Astrocyte (in vitro differentiated cells and primary cell): ENCODE measurements at regions not wholly inside any gene's neighbourhood (a gene's known extent, or its start where the extent isn't known, plus 50 kb on each side); places are given as distances from the start of the nearest gene placed in this dataset.

ENCODE experiments used
- DNase-seq: peaks from one replicate; pipeline ENCODE4 v3.0.0-alpha.2; 2010; ENCODE audit warnings: low read depth
- FAIRE-seq: peaks from 2 replicates; lab custom pipeline; 2011; peaks lifted over from hg19 to GRCh38; lab: Jason Lieb, UNC
- H2AFZ ChIP-seq: 2 replicates; pipeline ENCODE4 v1.6.0; 2012; ENCODE audit warnings: low read depth, low read length, inconsistent platforms
- H3K27ac ChIP-seq: 2 replicates; pipeline ENCODE4 v1.5.1; 2011; ENCODE audit warnings: low read depth, low read length, inconsistent platforms
- H3K27me3 ChIP-seq: 2 replicates; pipeline ENCODE4 v1.6.0; 2011; ENCODE audit warnings: low read length, inconsistent platforms; ENCODE audit not compliant: insufficient read depth
- H3K36me3 ChIP-seq: 2 replicates; pipeline ENCODE4 v1.5.1; 2011; ENCODE audit warnings: low read length, inconsistent platforms; ENCODE audit not compliant: insufficient read depth
- H3K4me1 ChIP-seq: 2 replicates; pipeline ENCODE4 v1.5.1; 2011; ENCODE audit warnings: low read length, inconsistent platforms; ENCODE audit not compliant: insufficient read depth
- H3K4me2 ChIP-seq: 2 replicates; pipeline ENCODE4 v1.6.0; 2012; ENCODE audit warnings: low read length, inconsistent platforms
- H3K4me3 ChIP-seq: 2 replicates; pipeline ENCODE4 v1.5.1; 2011; ENCODE audit warnings: low read depth, mild to moderate bottlenecking, low read length, inconsistent platforms; ENCODE audit not compliant: insufficient read depth
- H3K79me2 ChIP-seq: 2 replicates; pipeline ENCODE4 v1.6.0; 2012; ENCODE audit warnings: mild to moderate bottlenecking, low read length, inconsistent platforms; ENCODE audit not compliant: insufficient read depth
- H3K9ac ChIP-seq: 2 replicates; pipeline ENCODE4 v1.6.0; 2012; ENCODE audit warnings: mild to moderate bottlenecking, low read length, inconsistent platforms
- H3K9me3 ChIP-seq: 2 replicates; pipeline ENCODE4 v1.5.1; 2012; ENCODE audit warnings: low read depth, mild to moderate bottlenecking, low read length, inconsistent platforms; ENCODE audit not compliant: insufficient read depth
- H4K20me1 ChIP-seq: 2 replicates; pipeline ENCODE4 v1.6.0; 2012; ENCODE audit warnings: low read length, inconsistent platforms; ENCODE audit not compliant: insufficient read depth
- H3K27ac Mint-ChIP-seq: one replicate; pipeline ENCODE4 v1.8.0; 2021; ENCODE audit warnings: mild to moderate bottlenecking, mixed read lengths; ENCODE audit not compliant: unreplicated experiment
- H3K27me3 Mint-ChIP-seq: one replicate; pipeline ENCODE4 v1.8.0; 2021; ENCODE audit warnings: low read depth, mixed read lengths; ENCODE audit not compliant: unreplicated experiment
- H3K36me3 Mint-ChIP-seq: one replicate; pipeline ENCODE4 v1.8.0; 2021; ENCODE audit warnings: low read depth, mixed read lengths; ENCODE audit not compliant: unreplicated experiment
- H3K4me1 Mint-ChIP-seq: one replicate; pipeline ENCODE4 v1.8.0; 2021; ENCODE audit warnings: low read depth, mixed read lengths; ENCODE audit not compliant: unreplicated experiment
- H3K4me3 Mint-ChIP-seq: one replicate; pipeline ENCODE4 v1.8.0; 2021; ENCODE audit warnings: mild to moderate bottlenecking, moderate library complexity, mixed read lengths; ENCODE audit not compliant: unreplicated experiment
- H3K9me3 Mint-ChIP-seq: one replicate; pipeline ENCODE4 v1.8.0; 2021; ENCODE audit warnings: mild to moderate bottlenecking, mixed read lengths; ENCODE audit not compliant: unreplicated experiment
- EZH2 ChIP-seq: IDR thresholded peaks from 2 replicates; pipeline ENCODE4 v1.6.1; 2012; ENCODE audit warnings: mild to moderate bottlenecking, low read length, inconsistent platforms; ENCODE audit not compliant: insufficient read depth
- TF ChIP-seq, protein P1 (sequence below): IDR thresholded peaks from 2 replicates; pipeline ENCODE4 v1.5.1; 2011; ENCODE audit warnings: low read depth, mild to moderate bottlenecking, inconsistent platforms, low read length, moderate library complexity; ENCODE audit not compliant: insufficient read depth

DNA sequence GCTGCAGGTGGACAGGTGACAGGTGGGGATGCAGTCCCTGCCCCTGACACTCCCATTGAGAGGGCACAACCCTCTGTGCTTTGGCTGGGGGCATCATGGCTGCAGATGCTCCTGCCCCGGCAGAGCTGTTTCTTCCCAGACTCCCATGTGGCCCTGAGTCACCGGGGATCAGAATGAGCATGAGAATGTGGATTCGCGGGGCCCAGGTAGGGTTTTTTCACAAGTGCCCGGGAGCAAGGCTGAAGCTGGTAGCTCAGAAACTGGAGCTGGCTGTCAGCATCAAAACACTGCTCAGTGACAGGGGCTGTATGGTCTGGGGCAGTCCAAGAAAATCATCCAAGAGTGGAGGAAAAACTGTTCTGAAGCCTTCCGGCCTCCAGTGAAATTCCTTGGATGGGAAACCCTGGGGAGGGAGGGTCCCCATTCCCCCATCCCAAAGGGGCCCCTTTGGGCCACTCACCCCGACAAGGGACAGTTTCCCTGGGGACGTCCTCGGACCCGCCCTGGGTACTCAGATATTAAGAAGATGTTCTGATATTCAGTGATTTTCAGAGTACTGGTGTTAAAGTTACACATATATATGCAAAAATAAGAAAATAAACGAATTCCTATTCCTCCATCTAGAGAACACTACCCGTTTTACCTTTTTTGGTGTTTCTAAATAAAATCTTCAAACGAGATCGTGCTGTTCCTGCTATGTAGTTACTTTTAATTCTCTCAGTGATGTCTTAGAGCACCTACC, 120.1 kb upstream of the LPCAT1 start:
- no peaks in the 10 kb centered on the region for H3K9me3 ChIP-seq
- Mint-ChIP-seq H3K27me3 (peaks cover 47% of the 10 kb centered on the region), H3K4me3 (no peak overlapping the region), H3K27ac (no peak overlapping the region), H3K4me1 (peaks cover 5% of the 10 kb centered on the region), H3K9me3 (peaks cover 6% of the 10 kb centered on the region), H3K36me3 (no peaks in the 10 kb centered on the region)
- H3K27me3 ChIP-seq, result peaks cover 36% of the 10 kb centered on the region
- no peaks in the 10 kb centered on the region for H3K36me3 ChIP-seq
- H3K4me1 ChIP-seq, result peaks cover 3% of the 10 kb centered on the region
- no peak overlapping the region for H2AFZ ChIP-seq
- H3K27ac ChIP-seq, result no peak overlapping the region
- DNase-seq (no peak), FAIRE-seq (no peak)
- TF ChIP-seq, protein P1, sequence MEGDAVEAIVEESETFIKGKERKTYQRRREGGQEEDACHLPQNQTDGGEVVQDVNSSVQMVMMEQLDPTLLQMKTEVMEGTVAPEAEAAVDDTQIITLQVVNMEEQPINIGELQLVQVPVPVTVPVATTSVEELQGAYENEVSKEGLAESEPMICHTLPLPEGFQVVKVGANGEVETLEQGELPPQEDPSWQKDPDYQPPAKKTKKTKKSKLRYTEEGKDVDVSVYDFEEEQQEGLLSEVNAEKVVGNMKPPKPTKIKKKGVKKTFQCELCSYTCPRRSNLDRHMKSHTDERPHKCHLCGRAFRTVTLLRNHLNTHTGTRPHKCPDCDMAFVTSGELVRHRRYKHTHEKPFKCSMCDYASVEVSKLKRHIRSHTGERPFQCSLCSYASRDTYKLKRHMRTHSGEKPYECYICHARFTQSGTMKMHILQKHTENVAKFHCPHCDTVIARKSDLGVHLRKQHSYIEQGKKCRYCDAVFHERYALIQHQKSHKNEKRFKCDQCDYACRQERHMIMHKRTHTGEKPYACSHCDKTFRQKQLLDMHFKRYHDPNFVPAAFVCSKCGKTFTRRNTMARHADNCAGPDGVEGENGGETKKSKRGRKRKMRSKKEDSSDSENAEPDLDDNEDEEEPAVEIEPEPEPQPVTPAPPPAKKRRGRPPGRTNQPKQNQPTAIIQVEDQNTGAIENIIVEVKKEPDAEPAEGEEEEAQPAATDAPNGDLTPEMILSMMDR, result no peak
- no peak for TF ChIP-seq EZH2
- H3K9ac ChIP-seq, result no peak overlapping the region
- H3K79me2 ChIP-seq, result no peaks in the 10 kb centered on the region
- H3K4me2 ChIP-seq, result no peak overlapping the region
- H4K20me1 ChIP-seq, result no peaks in the 10 kb centered on the region
- no peak overlapping the region for H3K4me3 ChIP-seq

DNA sequence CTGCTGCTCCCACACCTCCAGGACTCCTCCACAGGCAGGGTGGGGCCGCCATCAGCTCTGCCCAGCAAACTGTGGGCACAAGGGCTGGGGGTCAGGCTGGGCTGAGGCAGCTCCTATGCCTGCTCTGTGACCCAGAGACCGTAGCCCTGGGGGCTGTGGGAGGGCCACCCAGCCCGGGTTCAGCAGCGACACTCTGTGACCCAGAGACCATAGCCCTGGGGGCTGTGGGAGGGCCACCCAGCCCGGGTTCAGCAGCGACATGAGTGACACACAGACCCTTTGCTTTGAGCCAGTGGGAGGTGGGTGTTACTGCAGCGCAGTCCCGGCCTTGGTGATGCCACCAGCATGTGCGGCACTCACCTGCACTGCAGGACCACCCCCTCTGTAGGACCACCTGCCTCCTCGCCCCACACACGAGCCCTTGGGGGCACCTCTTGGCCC, 118.9 kb upstream of the LPCAT1 start:
- Histone ChIP-seq H3K9ac (no peak overlapping the region), H3K4me3 (no peak overlapping the region), H3K9me3 (no peaks in the 10 kb centered on the region), H3K4me2 (no peak overlapping the region), H3K27ac (no peak overlapping the region), H3K79me2 (no peaks in the 10 kb centered on the region), H3K4me1 (peaks cover 3% of the 10 kb centered on the region), H2AFZ (no peak overlapping the region), H3K36me3 (no peaks in the 10 kb centered on the region), H4K20me1 (no peaks in the 10 kb centered on the region), H3K27me3 (peaks cover 35% of the 10 kb centered on the region)
- no peak for FAIRE-seq
- no peak for DNase-seq
- no peak for TF ChIP-seq EZH2
- TF ChIP-seq, protein P1, result no peak
- H3K9me3 Mint-ChIP-seq, result peaks cover 6% of the 10 kb centered on the region
- no peak overlapping the region for H3K4me3 Mint-ChIP-seq
- peaks cover 5% of the 10 kb centered on the region for H3K4me1 Mint-ChIP-seq
- peaks cover 42% of the 10 kb centered on the region for H3K27me3 Mint-ChIP-seq
- H3K27ac Mint-ChIP-seq, result no peak overlapping the region
- no peaks in the 10 kb centered on the region for H3K36me3 Mint-ChIP-seq

DNA sequence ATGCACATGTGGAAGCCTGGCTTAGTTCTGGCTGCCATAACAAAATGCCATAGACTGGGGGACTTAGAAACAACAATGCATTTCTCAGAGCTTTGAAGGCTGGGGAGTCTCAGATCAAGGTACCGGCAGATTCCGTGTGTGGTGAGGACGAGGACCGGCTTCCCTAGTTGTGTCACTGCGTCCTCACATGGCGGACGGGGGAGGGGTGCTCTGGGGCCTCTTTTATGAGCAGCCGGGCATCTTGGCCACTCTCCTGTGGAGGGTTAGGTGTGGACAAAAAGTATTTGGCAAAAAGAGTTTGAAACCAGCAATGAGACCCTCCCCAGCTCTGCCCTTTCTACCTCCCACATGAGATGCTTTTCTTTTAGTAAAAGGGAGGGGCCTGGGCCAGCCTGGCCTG, 118.5 kb upstream of the LPCAT1 start:
- H3K27ac ChIP-seq, result no peak overlapping the region
- H3K4me1 ChIP-seq, result peaks cover 3% of the 10 kb centered on the region
- no peak overlapping the region for H3K27ac Mint-ChIP-seq
- peaks cover 41% of the 10 kb centered on the region for H3K27me3 Mint-ChIP-seq
- TF ChIP-seq EZH2, result no peak
- TF ChIP-seq, protein P1, result no peak
- H3K36me3 Mint-ChIP-seq, result no peaks in the 10 kb centered on the region
- no peak overlapping the region for H3K4me3 ChIP-seq
- H3K27me3 ChIP-seq, result peaks cover 35% of the 10 kb centered on the region
- H3K9me3 ChIP-seq, result no peaks in the 10 kb centered on the region
- H3K79me2 ChIP-seq, result no peaks in the 10 kb centered on the region
- no peaks in the 10 kb centered on the region for H3K36me3 ChIP-seq
- no peak overlapping the region for H3K4me2 ChIP-seq
- H3K4me1 Mint-ChIP-seq, result peaks cover 5% of the 10 kb centered on the region
- H4K20me1 ChIP-seq, result no peaks in the 10 kb centered on the region
- H3K9me3 Mint-ChIP-seq, result peaks cover 6% of the 10 kb centered on the region
- FAIRE-seq (no peak), DNase-seq (no peak)
- H2AFZ ChIP-seq, result no peak overlapping the region
- H3K4me3 Mint-ChIP-seq, result no peak overlapping the region
- no peak overlapping the region for H3K9ac ChIP-seq
